PC-3 (cell line): ENCODE measurements at regions not wholly inside any gene's neighbourhood (a gene's known extent, or its start where the extent isn't known, plus 50 kb on each side); places are given as distances from the start of the nearest gene placed in this dataset.

Experiments
- ATAC-seq: fragments of 200-7000 bp; cut with Tn5 transposase; 2 replicates; pipeline ENCODE4 v1.9.1; 2020; ENCODE audit warnings: mild to moderate bottlenecking, moderate library complexity
- BruUV-seq: library from RNA; stranded (reverse); fragments of 400-500 nt; replicated peaks from 2 replicates; lab custom pipeline; 2021; lab: Mats Ljungman, UMichigan
- CTCF ChIA-PET: fragments of 300-600 bp; sonication (Branson Sonifier 250); formaldehyde crosslinking; loops from one replicate; lab custom pipeline; 2022; ENCODE audit warnings: antibody characterized with exemption; lab: Charles Lee
- POLR2A ChIA-PET: fragments of 300-600 bp; sonication (Branson Sonifier 250); formaldehyde crosslinking; loops from one replicate; lab custom pipeline; 2022; ENCODE audit warnings: antibody characterized with exemption; ENCODE audit not compliant: unreplicated experiment; lab: Charles Lee
- DNase-seq: peaks from one replicate; pipeline ENCODE4 v3.0.0-alpha.2; 2015
- H2AFZ ChIP-seq: fragments of 300-600 bp; sonication (generic); 2 replicates; pipeline ENCODE4 v1.6.0; 2016; ENCODE audit warnings: antibody characterized with exemption, low read length
- H3F3A ChIP-seq: fragments of 300-600 bp; sonication (generic); one replicate; pipeline ENCODE4 v1.6.0; 2017; ENCODE audit warnings: antibody characterized with exemption, low read length, control low read depth, mild to moderate bottlenecking; ENCODE audit not compliant: unreplicated experiment
- H3K27ac ChIP-seq: fragments of 300-600 bp; sonication (generic); 2 replicates; pipeline ENCODE4 v1.5.1; 2016; ENCODE audit warnings: mild to moderate bottlenecking, low read length
- H3K27me3 ChIP-seq: fragments of 300-600 bp; sonication (generic); 2 replicates; pipeline ENCODE4 v1.6.1; 2016; ENCODE audit warnings: low read length, mixed read lengths
- H3K36me3 ChIP-seq: fragments of 300-600 bp; sonication (generic); 2 replicates; pipeline ENCODE4 v1.6.1; 2016; ENCODE audit warnings: low read depth, mixed run types, low read length, mixed read lengths
- H3K4me1 ChIP-seq: fragments of 300-600 bp; sonication (generic); 2 replicates; pipeline ENCODE4 v1.5.1; 2016; ENCODE audit warnings: low read length; ENCODE audit not compliant: insufficient read depth
- H3K4me2 ChIP-seq: fragments of 300-600 bp; sonication (generic); 2 replicates; pipeline ENCODE4 v1.6.0; 2016; ENCODE audit warnings: low read length
- H3K4me3 ChIP-seq: fragments of 300-600 bp; sonication (generic); 2 replicates; pipeline ENCODE4 v1.5.1; 2016; ENCODE audit warnings: mild to moderate bottlenecking, low read length, mixed read lengths
- H3K79me2 ChIP-seq: fragments of 300-600 bp; sonication (generic); 2 replicates; pipeline ENCODE4 v1.6.1; 2017; ENCODE audit warnings: low read length, mixed read lengths
- H3K9ac ChIP-seq: fragments of 300-600 bp; sonication (generic); 2 replicates; pipeline ENCODE4 v1.6.0; 2016; ENCODE audit warnings: mild to moderate bottlenecking, low read length
- H3K9me2 ChIP-seq: fragments of 300-600 bp; sonication (generic); replicated peaks from 2 replicates; pipeline ENCODE4 v1.6.1; 2016; ENCODE audit warnings: mixed run types, low read length, mixed read lengths
- H3K9me3 ChIP-seq: fragments of 300-600 bp; sonication (generic); 2 replicates; pipeline ENCODE4 v1.6.1; 2016; ENCODE audit warnings: low read length, mixed read lengths
- H4K20me1 ChIP-seq: fragments of 300-600 bp; sonication (generic); 2 replicates; pipeline ENCODE4 v1.6.1; 2016; ENCODE audit warnings: low read length, mixed read lengths
- CTCF ChIP-seq: fragments of 300-600 bp; sonication (generic); conservative IDR thresholded peaks from 2 replicates; pipeline ENCODE4 v1.5.1; 2017; ENCODE audit warnings: antibody characterized with exemption, low read depth, mild to moderate bottlenecking, low read length
- EZH2 ChIP-seq: fragments of 300-600 bp; sonication (generic); IDR thresholded peaks from one replicate; pipeline ENCODE4 v1.6.1; 2017; ENCODE audit warnings: antibody characterized with exemption, mild to moderate bottlenecking, low read length; ENCODE audit not compliant: unreplicated experiment
- EZH2phosphoT487 ChIP-seq: fragments of 300-600 bp; sonication (generic); IDR thresholded peaks from 2 replicates; pipeline ENCODE4 v1.6.1; 2018; ENCODE audit warnings: mild to moderate bottlenecking, antibody characterized with exemption, low read length, borderline replicate concordance
- intact Hi-C: fragments of 100-400 bp; cut with micrococcal nuclease; formaldehyde crosslinking; loops from 2 replicates; pipeline ENCODE4 v1.9.0; 2023

GRCh38 chr3:127049393-127049792 is 66.5 kb downstream of the PLXNA1 start:
- Histone ChIP-seq H3K27me3 (no peaks in the 10 kb centered on the region), H3K9me3 (no peaks in the 10 kb centered on the region), H3K9me2 (no peaks in the 10 kb centered on the region), H2AFZ (no peak overlapping the region), H3F3A (no peaks in the 10 kb centered on the region), H3K36me3 (no peaks in the 10 kb centered on the region), H3K4me2 (no peak overlapping the region), H3K9ac (no peak overlapping the region), H3K4me1 (no peaks in the 10 kb centered on the region), H3K27ac (no peak overlapping the region), H4K20me1 (no peaks in the 10 kb centered on the region), H3K79me2 (no peaks in the 10 kb centered on the region), H3K4me3 (no peak overlapping the region)
- TF ChIP-seq EZH2phosphoT487 (no peak), EZH2 (no peak)
- DNase-seq (peak; percentile 50), ATAC-seq (peak; percentile 58)
- ChIA-PET CTCF (no interaction called here), POLR2A (interaction anchor here (0.7 kb wide), 1 partner anchor 1280 kb away, joined by 11 read pairs; no protein-coding TSS in a partner anchor)
- no TSS peak for BruUV-seq
- intact Hi-C loops = no loop called here

- H3K79me2 ChIP-seq = no peaks in the 10 kb centered on the region
- ChIA-PET CTCF (no interaction called here), POLR2A (no interaction called here)
- H2AFZ ChIP-seq = no peak overlapping the region
- DNase-seq (no peak), ATAC-seq (no peak)
- H4K20me1 ChIP-seq = no peaks in the 10 kb centered on the region
- no peaks in the 10 kb centered on the region for H3K9me3 ChIP-seq
- H3K9me2 ChIP-seq = no peaks in the 10 kb centered on the region
- no peaks in the 10 kb centered on the region for H3K27me3 ChIP-seq
- no TSS peak for BruUV-seq
- H3K36me3 ChIP-seq = no peaks in the 10 kb centered on the region
- H3F3A ChIP-seq = no peaks in the 10 kb centered on the region
- intact Hi-C loops = no loop called here
- no peak overlapping the region for H3K4me3 ChIP-seq
- H3K4me2 ChIP-seq = no peak overlapping the region
- TF ChIP-seq EZH2phosphoT487 (no peak), EZH2 (no peak), CTCF (no peak)
- no peak overlapping the region for H3K27ac ChIP-seq
- H3K4me1 ChIP-seq = no peaks in the 10 kb centered on the region
- H3K9ac ChIP-seq = no peak overlapping the region
Measured at GRCh38 chr3:127050733-127051132, 67.8 kb downstream of the PLXNA1 start.

- no peaks in the 10 kb centered on the region for H3K36me3 ChIP-seq
- POLR2A ChIA-PET = no interaction called here
- ATAC-seq (no peak), DNase-seq (no peak)
- no peak overlapping the region for H3K4me2 ChIP-seq
- BruUV-seq = no TSS peak
- no peaks in the 10 kb centered on the region for H3K9me3 ChIP-seq
- H3K9me2 ChIP-seq = no peaks in the 10 kb centered on the region
- H3F3A ChIP-seq = no peaks in the 10 kb centered on the region
- H4K20me1 ChIP-seq = no peaks in the 10 kb centered on the region
- H3K79me2 ChIP-seq = no peaks in the 10 kb centered on the region
- H3K9ac ChIP-seq = no peak overlapping the region
- intact Hi-C loops = no loop called here
- TF ChIP-seq EZH2phosphoT487 = no peak
- TF ChIP-seq EZH2 = no peak
- TF ChIP-seq CTCF = no peak
- CTCF ChIA-PET = no interaction called here
- H3K27me3 ChIP-seq = no peaks in the 10 kb centered on the region
- no peak overlapping the region for H3K4me3 ChIP-seq
- H2AFZ ChIP-seq = no peak overlapping the region
- H3K4me1 ChIP-seq = no peaks in the 10 kb centered on the region
- H3K27ac ChIP-seq = no peak overlapping the region
Measured at GRCh38 chr3:127052121-127052561, 69.2 kb downstream of the PLXNA1 start.
